Left lung (tissue), 4 donors: ENCODE measurements at regions not wholly inside any gene's neighbourhood (a gene's known extent, or its start where the extent isn't known, plus 50 kb on each side); places are given as distances from the start of the nearest gene placed in this dataset.

Experiments used
- ATAC-seq: fragments of 200-7000 bp; cut with Tn5 transposase; one replicate; pipeline ENCODE4 v1.9.1; 2020; ENCODE audit warnings: moderate library complexity
- DNase-seq, 4 donors: peaks; one replicate each; pipeline ENCODE4 v3.0.0-alpha.2; 2013 to 2020
- H3K27ac ChIP-seq, 2 donors: fragments of 200-600 bp; sonication (generic) in 1 of 2; one replicate each; pipeline versions ENCODE4 v1.5.0 to v1.8.0; 2020 to 2021
- H3K27me3 ChIP-seq, 2 donors: fragments of 200-600 bp; sonication (generic) in 1 of 2; one replicate each; pipeline versions ENCODE4 v1.5.0 to v1.8.0; 2020 to 2021
- H3K36me3 ChIP-seq, 2 donors: fragments of 200-600 bp; sonication (generic) in 1 of 2; one replicate each; pipeline versions ENCODE4 v1.5.0 to v1.8.0; 2020 to 2021
- H3K4me1 ChIP-seq, 2 donors: fragments of 200-600 bp; one replicate each; pipeline ENCODE4 v1.8.0; 2021
- H3K4me3 ChIP-seq, 2 donors: fragments of 200-600 bp; sonication (generic) in 1 of 2; one replicate each; pipeline versions ENCODE4 v1.5.0 to v1.8.0; 2020 to 2021; ENCODE audit warnings: mild to moderate bottlenecking in 1 of 2
- H3K9me3 ChIP-seq, 2 donors: fragments of 200-600 bp; sonication (generic) in 1 of 2; one replicate each; pipeline versions ENCODE4 v1.5.0 to v1.8.0; 2020 to 2021
- intact Hi-C, 2 donors: fragments of 100-400 bp; cut with DNase I; formaldehyde crosslinking; loops; one replicate each; pipeline versions ENCODE4 v1.11.2 to v1.14.2; 2022
- TF ChIP-seq, protein P1 (sequence below), 2 donors: fragments of 200-600 bp; sonication (generic) in 1 of 2; IDR thresholded peaks; one replicate each; pipeline versions ENCODE4 v1.5.0 to v1.8.0; 2021; ENCODE audit warnings: antibody characterized with exemption in 2 of 2
- donor health status: DM: no; HTN: yes; CAD: no.
- donor health status: DM: no; HTN: no; CAD: no.

DNA sequence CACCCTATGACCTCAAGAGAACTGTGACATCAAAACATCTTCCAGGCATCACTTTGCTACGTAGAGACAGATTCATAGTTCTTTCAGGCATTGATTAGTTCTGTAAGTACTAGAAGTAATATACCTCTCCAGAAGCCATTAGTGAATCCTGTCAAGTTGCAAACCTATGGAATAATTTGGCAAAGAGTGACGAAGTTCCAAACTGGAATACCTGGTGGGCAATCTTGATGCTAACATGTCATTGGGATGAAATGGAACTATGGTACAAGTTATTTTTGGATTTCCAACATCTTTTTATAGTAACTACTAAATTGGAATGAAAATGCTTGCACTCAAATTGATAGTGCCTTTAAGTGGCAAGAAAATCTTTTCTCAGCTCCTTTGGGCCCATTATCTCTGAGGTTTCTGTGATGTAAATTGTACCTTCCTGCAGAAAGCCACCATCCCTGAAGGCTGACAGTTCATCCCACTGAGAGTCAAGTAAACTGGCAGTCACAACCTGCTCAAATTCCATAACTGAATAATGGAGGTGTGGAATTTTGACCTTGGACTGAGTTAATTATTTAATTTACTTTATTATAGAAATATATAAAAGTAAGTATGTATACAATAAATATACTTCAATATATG lies 435.5 kb downstream of the DTWD2 start:
- intact Hi-C loops = no loop called here
- DNase-seq = no peak
- no peak overlapping the region for H3K27ac ChIP-seq
- no peaks in the 10 kb centered on the region for H3K27me3 ChIP-seq
- no peaks in the 10 kb centered on the region for H3K9me3 ChIP-seq
- ATAC-seq = no peak
- H3K36me3 ChIP-seq = no peaks in the 10 kb centered on the region
- H3K4me3 ChIP-seq = no peak overlapping the region
- no peaks in the 10 kb centered on the region for H3K4me1 ChIP-seq
- TF ChIP-seq, protein P1, sequence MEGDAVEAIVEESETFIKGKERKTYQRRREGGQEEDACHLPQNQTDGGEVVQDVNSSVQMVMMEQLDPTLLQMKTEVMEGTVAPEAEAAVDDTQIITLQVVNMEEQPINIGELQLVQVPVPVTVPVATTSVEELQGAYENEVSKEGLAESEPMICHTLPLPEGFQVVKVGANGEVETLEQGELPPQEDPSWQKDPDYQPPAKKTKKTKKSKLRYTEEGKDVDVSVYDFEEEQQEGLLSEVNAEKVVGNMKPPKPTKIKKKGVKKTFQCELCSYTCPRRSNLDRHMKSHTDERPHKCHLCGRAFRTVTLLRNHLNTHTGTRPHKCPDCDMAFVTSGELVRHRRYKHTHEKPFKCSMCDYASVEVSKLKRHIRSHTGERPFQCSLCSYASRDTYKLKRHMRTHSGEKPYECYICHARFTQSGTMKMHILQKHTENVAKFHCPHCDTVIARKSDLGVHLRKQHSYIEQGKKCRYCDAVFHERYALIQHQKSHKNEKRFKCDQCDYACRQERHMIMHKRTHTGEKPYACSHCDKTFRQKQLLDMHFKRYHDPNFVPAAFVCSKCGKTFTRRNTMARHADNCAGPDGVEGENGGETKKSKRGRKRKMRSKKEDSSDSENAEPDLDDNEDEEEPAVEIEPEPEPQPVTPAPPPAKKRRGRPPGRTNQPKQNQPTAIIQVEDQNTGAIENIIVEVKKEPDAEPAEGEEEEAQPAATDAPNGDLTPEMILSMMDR (IDR thresholded peaks at IDR 0.05) = no peak

DNA sequence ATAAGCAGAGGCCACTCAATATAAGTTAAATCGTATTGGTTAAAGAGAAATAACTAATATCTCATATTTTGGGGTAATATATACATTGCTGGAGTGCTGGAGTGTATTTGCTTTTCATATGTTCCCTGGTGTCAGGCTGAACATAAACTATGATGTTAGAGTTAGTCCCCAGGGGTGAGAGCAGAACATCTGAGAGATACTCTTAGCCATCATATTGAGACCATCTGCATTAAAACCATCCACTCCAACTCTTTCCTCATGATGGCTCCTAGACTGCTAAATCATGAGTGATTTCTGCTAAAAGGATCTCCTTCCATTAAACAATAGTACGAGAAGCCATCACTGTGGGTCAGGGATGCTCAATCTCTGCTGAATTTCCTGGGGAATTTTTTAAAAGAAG lies 436.2 kb downstream of the DTWD2 start:
- no peak overlapping the region for H3K27ac ChIP-seq
- ATAC-seq (no peak), DNase-seq (no peak)
- intact Hi-C loops = no loop called here
- H3K27me3 ChIP-seq = no peaks in the 10 kb centered on the region
- H3K36me3 ChIP-seq = no peaks in the 10 kb centered on the region
- no peaks in the 10 kb centered on the region for H3K9me3 ChIP-seq
- H3K4me1 ChIP-seq = no peaks in the 10 kb centered on the region
- H3K4me3 ChIP-seq = no peak overlapping the region
- TF ChIP-seq, protein P1 (IDR thresholded peaks at IDR 0.05) = no peak

- ATAC-seq = no peak
- Histone ChIP-seq H3K4me3 (no peak overlapping the region), H3K9me3 (no peaks in the 10 kb centered on the region), H3K27ac (no peak overlapping the region), H3K36me3 (no peaks in the 10 kb centered on the region), H3K27me3 (no peaks in the 10 kb centered on the region), H3K4me1 (no peaks in the 10 kb centered on the region)
- intact Hi-C loops = no loop called here
- TF ChIP-seq, protein P1 (IDR thresholded peaks at IDR 0.05) = no peak
- no peak for DNase-seq
Measured at GRCh38 chr5:118551716-118552115, 436.6 kb downstream of the DTWD2 start.

DNA sequence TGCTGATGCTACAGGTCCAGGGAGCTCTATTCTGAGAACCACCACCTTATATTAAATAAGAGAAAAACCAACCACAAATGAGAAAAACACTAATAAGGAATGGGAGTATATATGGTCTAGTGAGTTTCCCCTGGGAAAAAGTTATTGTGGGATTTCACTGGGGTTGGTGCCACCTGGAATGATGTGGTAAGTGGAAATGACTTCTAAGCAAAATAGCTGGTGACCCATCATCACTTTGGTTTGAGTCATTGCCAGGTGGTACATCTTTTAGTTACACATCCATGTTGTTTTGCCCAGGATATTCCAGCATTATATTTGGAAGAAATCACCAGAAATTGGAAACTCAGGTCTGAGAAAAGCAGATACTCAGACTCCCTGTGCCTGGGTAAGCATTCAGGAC lies 437.3 kb downstream of the DTWD2 start:
- DNase-seq (no peak), ATAC-seq (no peak)
- Histone ChIP-seq H3K36me3 (no peaks in the 10 kb centered on the region), H3K4me3 (no peak overlapping the region), H3K9me3 (no peaks in the 10 kb centered on the region), H3K27me3 (no peaks in the 10 kb centered on the region), H3K27ac (no peak overlapping the region), H3K4me1 (no peaks in the 10 kb centered on the region)
- intact Hi-C loops = no loop called here
- TF ChIP-seq, protein P1 (IDR thresholded peaks at IDR 0.05) = no peak

GRCh38 chr5:118548761-118549720 lies 439.3 kb downstream of the DTWD2 start:
- ATAC-seq (peak; percentile 79), DNase-seq (no peak)
- H3K36me3 ChIP-seq = no peaks in the 10 kb centered on the region
- H3K4me1 ChIP-seq = no peaks in the 10 kb centered on the region
- no peak overlapping the region for H3K27ac ChIP-seq
- TF ChIP-seq, protein P1 (IDR thresholded peaks at IDR 0.05) = no peak
- H3K27me3 ChIP-seq = no peaks in the 10 kb centered on the region
- H3K4me3 ChIP-seq = no peak overlapping the region
- no peaks in the 10 kb centered on the region for H3K9me3 ChIP-seq
- intact Hi-C loops = no loop called here
